ENCODE measurements at regions not wholly inside any gene's neighbourhood (a gene's known extent, or its start where the extent isn't known, plus 50 kb on each side); places are given as distances from the start of the nearest gene placed in this dataset.
"Not testable (repeated sequence)": the region's sequence is repeated elsewhere in the genome, so short reads cannot be mapped to it uniquely, and the experiment has no call there.

DNA sequence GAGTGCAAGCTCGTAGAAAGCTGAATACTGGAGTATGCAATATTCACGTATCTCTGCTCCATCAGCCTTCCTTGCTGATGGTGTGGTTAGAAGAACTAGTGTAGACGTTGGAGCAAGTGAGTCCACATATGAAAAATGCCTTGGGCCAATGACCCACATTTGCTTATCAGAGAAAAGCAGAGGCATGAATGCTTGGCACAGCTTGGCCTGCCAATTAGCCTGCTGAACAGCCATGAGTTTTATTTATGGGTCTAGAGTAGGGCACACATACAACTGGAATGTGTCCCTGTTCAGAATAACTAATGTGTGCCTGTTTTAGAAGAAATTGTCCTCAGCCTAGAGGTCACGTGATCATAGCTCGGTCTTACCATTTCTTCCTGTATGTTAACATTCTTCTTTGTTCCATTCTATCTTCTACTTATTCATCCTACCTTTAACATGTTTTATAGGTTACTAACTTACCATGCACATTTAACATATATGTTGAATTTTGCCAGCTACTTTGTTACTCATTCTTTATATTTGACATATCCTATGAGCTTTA is 432.7 kb upstream of the AADAT start:
- no peak for DNase-seq (ENCODE audit: low read depth)
- in situ Hi-C loops (cut with HindIII; ENCODE audit: low pct_unique_long_range_greater_than_20kb, low sequenced_read_pairs), result no loop called here

- in situ Hi-C loops (cut with HindIII; ENCODE audit: low pct_unique_long_range_greater_than_20kb, low sequenced_read_pairs), result no loop called here
- no peak for DNase-seq (ENCODE audit: low read depth)
Observed at GRCh38 chr4:170497689-170498088, 407.9 kb upstream of the AADAT start.

- in situ Hi-C loops (cut with HindIII; ENCODE audit: low pct_unique_long_range_greater_than_20kb, low sequenced_read_pairs), result no loop called here
- DNase-seq (ENCODE audit: low read depth), result no peak
Observed at GRCh38 chr4:170497112-170497511, 407.4 kb upstream of the AADAT start.

GRCh38 chr4:170491981-170492380 is 402.2 kb upstream of the AADAT start:
- no peak for DNase-seq (ENCODE audit: low read depth)
- in situ Hi-C loops (cut with HindIII; ENCODE audit: low pct_unique_long_range_greater_than_20kb, low sequenced_read_pairs), result no loop called here

DNA sequence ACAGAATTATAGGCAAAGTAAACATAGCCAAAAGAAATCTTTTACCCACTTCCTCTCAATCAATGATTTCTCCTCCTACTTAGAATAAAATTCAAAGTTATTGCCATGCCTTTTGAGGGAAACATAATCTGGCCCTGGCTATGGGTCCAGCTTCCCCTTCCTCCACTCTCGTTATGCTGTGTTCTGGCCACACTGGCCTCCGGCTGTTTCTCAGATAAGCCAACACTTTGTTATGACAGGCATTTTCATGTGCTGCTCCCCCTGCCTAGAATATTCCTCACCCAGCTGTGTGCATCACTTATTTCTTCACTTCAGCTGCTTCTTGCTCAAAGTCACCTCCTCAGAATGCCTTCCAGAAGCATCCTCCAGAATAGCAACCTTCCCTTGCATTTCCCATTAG is 386.6 kb upstream of the AADAT start:
- in situ Hi-C loops (cut with HindIII; ENCODE audit: low pct_unique_long_range_greater_than_20kb, low sequenced_read_pairs), result no loop called here
- no peak for DNase-seq (ENCODE audit: low read depth)

- in situ Hi-C loops (cut with HindIII; ENCODE audit: low pct_unique_long_range_greater_than_20kb, low sequenced_read_pairs), result no loop called here
Observed at GRCh38 chr4:170465429-170465828, 375.7 kb upstream of the AADAT start.

DNA sequence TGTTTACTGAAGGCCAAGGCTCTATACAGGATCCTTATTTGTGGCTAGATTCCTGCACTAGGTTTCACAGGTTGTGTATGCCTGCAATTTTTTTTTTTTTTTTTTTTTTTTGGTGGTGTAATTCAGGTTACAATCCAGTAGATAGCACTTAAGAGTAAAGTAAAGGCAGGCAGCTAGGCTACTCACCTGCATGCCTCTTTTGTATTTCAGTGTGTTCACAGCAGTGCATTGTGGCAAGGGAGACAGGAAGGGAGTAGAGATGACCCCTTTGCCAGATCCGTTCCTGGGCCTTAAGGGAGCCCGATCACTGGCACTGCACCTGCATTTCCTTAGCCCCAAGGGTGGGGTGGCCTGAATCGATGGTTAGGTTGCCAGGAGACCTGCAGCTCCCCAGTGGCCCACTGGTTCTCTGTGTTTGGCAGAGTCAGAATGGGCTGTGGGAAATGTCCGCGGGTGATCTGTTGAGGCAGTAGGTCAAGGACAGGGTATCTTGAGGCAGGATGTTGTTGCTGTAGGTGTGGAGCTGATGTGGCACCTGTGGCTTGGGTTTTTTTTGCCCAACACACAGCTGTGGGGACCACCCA is 374.9 kb upstream of the AADAT start:
- in situ Hi-C loops (cut with HindIII; ENCODE audit: low pct_unique_long_range_greater_than_20kb, low sequenced_read_pairs), result no loop called here
- no peak for DNase-seq (ENCODE audit: low read depth)

More at GRCh38 chr4:170465429-170465828, 375.7 kb upstream of the AADAT start:
- DNase-seq (ENCODE audit: low read depth), result no peak

GRCh38 chr4:170446782-170447181 is 357.0 kb upstream of the AADAT start:
- DNase-seq (ENCODE audit: low read depth), result no peak
- in situ Hi-C loops (cut with HindIII; ENCODE audit: low pct_unique_long_range_greater_than_20kb, low sequenced_read_pairs), result no loop called here

DNA sequence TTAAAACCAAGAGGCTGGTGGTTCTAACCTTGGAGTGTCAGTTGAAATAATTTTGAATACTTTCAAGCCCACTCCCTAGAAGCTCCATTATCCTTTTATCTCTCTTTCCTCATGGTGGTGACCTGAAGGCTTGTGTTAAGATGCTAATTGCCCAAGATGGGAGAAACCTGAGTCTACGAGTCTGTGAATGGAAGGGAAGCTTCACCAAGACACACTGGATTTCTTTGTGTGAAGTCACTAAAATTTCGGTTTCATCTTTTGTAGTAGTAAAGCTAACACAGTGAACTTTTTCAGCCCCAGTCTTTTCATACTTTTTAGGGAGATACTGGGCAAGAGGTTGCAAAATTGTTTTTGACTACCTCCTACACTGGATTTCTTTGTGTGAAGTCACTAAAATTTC is 351.4 kb upstream of the AADAT start:
- DNase-seq (ENCODE audit: low read depth); in situ Hi-C loops (cut with HindIII; ENCODE audit: low pct_unique_long_range_greater_than_20kb, low sequenced_read_pairs): not testable (repeated sequence)

DNA sequence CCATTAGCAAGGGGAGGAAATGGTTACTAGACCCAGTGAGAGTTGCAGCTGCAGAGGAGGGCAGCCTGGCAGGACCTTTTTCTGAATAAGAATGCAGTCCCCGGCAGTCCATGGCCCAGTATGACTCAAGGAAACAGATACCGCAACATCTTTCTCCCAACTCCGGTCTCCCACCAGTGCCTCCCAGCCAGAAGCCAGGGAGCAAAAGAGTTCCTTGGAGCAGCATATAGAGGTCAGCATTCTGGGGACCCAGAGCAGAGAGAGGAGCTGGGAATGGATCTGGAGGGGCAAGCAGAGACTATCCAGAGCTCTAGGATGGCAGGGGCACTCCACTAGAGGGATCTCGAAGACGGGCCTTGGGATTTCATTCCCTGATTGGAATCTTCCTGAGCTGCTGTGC is 339.2 kb upstream of the AADAT start:
- no peak for DNase-seq (ENCODE audit: low read depth)
- in situ Hi-C loops (cut with HindIII; ENCODE audit: low pct_unique_long_range_greater_than_20kb, low sequenced_read_pairs), result no loop called here

DNA sequence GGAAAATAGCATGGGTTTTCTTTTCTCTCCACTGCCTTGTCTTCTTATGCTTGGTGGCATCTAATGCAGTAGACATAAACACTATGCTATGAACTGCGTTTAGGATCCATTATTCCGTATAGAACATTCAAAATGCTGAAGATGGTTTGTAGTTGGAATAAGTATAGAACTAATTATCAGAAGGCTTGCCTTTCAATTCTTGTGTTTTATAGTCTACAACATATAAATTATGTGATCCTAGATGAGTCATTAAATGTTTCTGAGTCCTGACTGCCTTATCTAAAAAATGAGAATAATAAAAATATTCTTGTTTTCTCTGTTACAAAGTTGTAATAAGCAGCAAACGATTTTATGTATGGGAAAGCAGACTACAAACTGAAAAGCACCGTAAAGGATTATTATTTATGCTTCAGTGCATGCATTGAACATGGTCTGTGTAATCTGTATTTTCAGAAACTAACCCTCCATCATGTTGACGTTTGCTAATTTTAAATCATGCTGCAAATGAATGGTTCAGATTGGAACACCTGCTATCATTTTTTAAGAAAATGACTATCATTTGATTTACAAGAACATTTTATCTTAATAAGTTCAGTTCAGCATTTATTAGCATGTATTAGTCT is 335.9 kb upstream of the AADAT start:
- DNase-seq (ENCODE audit: low read depth), result no peak
- in situ Hi-C loops (cut with HindIII; ENCODE audit: low pct_unique_long_range_greater_than_20kb, low sequenced_read_pairs), result no loop called here

GRCh38 chr4:170425040-170425439 is 335.3 kb upstream of the AADAT start:
- DNase-seq (ENCODE audit: low read depth), result no peak
- in situ Hi-C loops (cut with HindIII; ENCODE audit: low pct_unique_long_range_greater_than_20kb, low sequenced_read_pairs), result no loop called here

DNA sequence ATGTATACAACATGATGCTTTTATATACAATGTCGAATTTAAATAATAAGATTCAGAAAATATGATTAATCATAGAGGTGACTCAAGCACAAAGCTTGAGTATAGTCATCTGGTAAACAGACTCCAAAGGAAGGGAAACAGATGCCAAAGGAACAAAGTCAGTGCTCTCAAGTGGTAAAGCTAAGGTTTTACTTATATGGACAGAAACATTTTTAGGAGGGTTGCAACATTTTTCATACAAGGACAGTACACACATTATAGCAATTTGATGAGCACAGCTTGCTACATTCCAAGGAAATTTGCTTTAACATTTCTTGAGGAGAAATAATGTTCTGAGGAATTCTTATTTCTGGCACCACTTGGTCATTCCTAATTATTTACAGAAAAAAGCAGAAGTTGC is 333.4 kb upstream of the AADAT start:
- in situ Hi-C loops (cut with HindIII; ENCODE audit: low pct_unique_long_range_greater_than_20kb, low sequenced_read_pairs), result no loop called here

GRCh38 chr4:170420255-170420693 is 330.5 kb upstream of the AADAT start:
- in situ Hi-C loops (cut with HindIII; ENCODE audit: low pct_unique_long_range_greater_than_20kb, low sequenced_read_pairs), result no loop called here
- DNase-seq (ENCODE audit: low read depth), result no peak

More for the DNA sequence above, 333.4 kb upstream of the AADAT start:
- no peak for DNase-seq (ENCODE audit: low read depth)

DNA sequence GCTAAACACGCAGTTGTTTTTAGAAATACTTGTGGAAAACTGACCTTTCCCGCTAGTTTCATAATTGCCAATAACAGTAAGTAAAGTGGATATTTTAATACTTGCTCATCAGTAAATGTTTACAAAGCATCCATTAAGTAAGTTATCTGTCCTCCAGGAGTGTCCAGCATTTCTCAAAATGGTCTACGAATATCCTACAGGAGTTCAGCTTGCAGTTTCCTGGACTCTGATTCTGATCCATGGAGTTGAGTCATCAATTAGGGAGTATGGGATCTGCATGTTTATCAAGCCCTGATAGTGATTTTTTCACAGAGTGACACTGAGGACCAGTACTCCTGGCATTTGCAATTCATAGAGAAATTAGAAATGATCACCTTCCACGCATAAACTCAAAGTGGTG is 325.2 kb upstream of the AADAT start:
- no peak for DNase-seq (ENCODE audit: low read depth)
- in situ Hi-C loops (cut with HindIII; ENCODE audit: low pct_unique_long_range_greater_than_20kb, low sequenced_read_pairs), result no loop called here

GRCh38 chr4:170414360-170414759 is 324.6 kb upstream of the AADAT start:
- DNase-seq (ENCODE audit: low read depth), result no peak
- in situ Hi-C loops (cut with HindIII; ENCODE audit: low pct_unique_long_range_greater_than_20kb, low sequenced_read_pairs), result no loop called here

DNA sequence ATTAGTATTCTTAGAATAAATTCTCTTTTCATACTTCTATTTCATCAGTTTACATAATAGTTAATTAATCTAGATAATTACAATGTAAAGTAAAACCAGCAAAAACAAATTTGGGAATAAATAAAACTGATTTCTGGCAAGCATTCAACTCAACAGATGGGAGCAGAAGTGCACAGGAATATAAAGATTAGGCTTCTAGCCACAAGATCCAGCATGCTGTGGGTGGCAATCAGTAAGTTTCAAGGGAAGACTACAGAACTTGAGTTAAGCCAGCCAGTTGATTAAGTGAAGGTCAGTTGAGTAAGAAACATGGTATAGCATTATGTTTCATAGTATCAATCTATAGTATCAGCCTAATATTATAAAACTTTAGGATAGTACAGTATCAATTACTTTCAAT is 324.2 kb upstream of the AADAT start:
- in situ Hi-C loops (cut with HindIII; ENCODE audit: low pct_unique_long_range_greater_than_20kb, low sequenced_read_pairs), result no loop called here
- DNase-seq (ENCODE audit: low read depth), result no peak

DNA sequence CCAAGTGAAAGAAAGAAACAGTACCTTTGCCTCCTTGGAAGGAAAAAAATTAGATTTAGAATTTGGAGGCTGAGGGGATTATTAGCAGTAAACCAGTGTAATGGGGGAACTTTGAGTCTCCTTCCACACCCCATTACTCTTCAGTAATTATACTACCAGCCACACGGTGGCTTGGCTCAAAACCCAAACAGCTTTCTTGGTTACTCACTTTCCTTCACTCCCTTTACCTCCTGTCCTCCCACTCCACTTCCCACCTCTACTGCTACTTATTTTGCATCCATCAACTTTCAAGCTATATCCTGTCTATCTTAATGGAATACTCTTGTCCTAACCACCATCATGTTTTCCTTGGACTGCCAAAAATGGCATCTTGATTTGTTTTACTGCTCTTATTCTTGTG is 310.6 kb upstream of the AADAT start:
- peak; percentile 5 for DNase-seq (ENCODE audit: low read depth)
- in situ Hi-C loops (cut with HindIII; ENCODE audit: low pct_unique_long_range_greater_than_20kb, low sequenced_read_pairs), result no loop called here

DNA sequence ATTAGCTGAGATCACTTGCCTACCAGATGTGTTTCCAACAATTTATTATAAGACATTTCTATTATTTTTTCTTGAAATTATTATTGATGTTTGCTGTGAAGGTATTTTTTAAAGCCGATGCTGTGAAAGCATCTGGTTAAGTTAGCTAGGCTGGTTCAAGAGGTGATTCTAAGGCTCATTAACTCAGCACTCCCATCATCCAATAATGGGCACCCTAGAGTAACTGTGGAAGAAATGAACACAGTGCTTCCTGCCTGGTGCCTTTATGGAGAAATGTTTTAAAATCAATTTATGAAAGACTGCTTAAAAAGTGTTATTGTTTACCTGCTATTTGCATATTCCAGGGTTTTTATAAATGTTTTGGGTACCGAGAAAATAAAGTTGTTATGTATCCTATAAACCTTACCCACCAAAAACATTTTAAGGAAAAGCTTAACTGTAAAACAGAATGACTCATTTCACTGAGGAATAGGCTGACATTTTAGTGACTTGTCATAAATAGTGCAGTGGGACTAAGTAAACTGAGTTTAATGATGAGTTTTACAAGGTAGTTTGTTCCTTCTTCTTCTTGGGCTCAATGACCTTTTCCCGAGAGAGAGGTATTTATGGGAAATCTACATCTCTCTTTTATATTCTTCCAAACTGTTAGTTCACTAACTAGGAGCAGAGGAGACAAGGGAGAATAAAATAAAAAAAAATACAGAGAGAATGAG is 310.0 kb upstream of the AADAT start:
- peak; percentile 22 for DNase-seq (ENCODE audit: low read depth)
- in situ Hi-C loops (cut with HindIII; ENCODE audit: low pct_unique_long_range_greater_than_20kb, low sequenced_read_pairs), result no loop called here

Data from Caki2 (cell line).